ENCODE measurements at regions not wholly inside any gene's neighbourhood (a gene's known extent, or its start where the extent isn't known, plus 50 kb on each side); places are given as distances from the start of the nearest gene placed in this dataset.

DNA sequence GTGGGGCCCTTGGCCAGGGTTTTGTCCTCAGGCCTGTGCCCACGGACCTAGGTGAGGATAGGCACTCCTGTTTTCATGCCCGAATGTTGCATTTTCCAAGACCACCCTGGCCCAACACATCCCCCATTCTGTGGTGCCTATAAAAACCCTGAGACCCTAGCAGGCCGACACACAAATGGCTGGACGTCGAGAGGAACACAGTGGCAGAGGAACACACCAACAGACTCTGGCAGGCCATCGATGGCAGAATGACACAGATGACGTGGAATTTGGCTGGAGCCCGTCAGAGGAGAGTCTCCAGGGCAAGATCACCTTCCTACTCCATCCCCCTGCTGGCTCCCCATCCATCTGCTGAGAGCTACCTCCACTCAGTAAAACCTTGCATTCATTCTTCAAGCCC is 898.8 kb downstream of the ANKRD7 start:
- ChIA-PET POLR2A (ENCODE audit: low non-redundant PET) (no interaction called here), CTCF (interaction anchor here (0.6 kb wide), 1 partner anchor 31 kb away, joined by 8 read pairs; no protein-coding TSS in a partner anchor)
- TF ChIP-seq, protein P1, sequence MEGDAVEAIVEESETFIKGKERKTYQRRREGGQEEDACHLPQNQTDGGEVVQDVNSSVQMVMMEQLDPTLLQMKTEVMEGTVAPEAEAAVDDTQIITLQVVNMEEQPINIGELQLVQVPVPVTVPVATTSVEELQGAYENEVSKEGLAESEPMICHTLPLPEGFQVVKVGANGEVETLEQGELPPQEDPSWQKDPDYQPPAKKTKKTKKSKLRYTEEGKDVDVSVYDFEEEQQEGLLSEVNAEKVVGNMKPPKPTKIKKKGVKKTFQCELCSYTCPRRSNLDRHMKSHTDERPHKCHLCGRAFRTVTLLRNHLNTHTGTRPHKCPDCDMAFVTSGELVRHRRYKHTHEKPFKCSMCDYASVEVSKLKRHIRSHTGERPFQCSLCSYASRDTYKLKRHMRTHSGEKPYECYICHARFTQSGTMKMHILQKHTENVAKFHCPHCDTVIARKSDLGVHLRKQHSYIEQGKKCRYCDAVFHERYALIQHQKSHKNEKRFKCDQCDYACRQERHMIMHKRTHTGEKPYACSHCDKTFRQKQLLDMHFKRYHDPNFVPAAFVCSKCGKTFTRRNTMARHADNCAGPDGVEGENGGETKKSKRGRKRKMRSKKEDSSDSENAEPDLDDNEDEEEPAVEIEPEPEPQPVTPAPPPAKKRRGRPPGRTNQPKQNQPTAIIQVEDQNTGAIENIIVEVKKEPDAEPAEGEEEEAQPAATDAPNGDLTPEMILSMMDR (conservative IDR thresholded peaks at IDR 0.05; ENCODE audit: low read depth) = no peak

DNA sequence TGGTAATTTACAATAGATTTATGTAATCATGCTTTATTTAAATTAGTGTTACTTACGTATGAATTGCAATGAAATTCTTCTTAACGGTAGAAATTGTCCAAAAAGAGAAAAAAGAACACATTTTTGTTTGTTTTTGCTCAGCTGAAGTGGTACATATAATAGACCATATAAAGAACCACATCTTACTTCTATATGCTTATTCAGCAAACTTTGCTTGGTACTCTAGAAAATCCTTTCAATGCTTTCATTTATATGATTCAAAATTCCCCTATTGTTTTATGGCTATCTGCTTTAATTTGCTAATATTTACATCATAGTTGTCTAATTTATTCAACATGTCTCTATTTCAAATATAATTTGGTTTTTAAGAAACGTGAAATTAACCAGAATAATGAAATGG is 903.2 kb downstream of the ANKRD7 start:
- TF ChIP-seq, protein P1 (conservative IDR thresholded peaks at IDR 0.05; ENCODE audit: low read depth) = no peak
- CTCF ChIA-PET = interaction anchor here (0.5 kb wide), 1 partner anchor 17 kb away, joined by 3 read pairs; no protein-coding TSS in a partner anchor
- no peak overlapping the region for H3K27ac ChIP-seq
- DNase-seq (ENCODE audit: low spot score) = no peak
- POLR2A ChIA-PET (ENCODE audit: low non-redundant PET) = no interaction called here

More for the DNA sequence above, 898.8 kb downstream of the ANKRD7 start:
- DNase-seq (ENCODE audit: low spot score) = no peak
- no peak overlapping the region for H3K27ac ChIP-seq

DNA sequence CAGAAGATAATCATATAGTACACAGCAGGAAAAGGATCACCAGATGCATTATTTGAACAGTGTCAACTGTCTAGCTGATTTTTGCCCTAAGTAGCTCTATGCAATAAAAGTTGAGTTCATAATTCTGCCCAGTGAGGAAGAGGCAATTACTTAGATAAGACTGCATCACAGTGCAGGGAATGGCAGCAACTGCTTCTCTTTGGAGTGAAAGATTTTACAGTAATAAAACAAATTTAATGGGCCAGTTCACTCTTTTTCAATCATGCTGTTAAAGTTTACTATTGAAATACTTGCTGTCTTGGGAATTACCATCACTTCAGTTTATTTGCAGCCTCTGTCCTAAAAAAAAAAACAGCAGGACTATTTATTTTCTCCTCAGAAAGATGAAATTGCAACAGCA is 907.9 kb downstream of the ANKRD7 start:
- TF ChIP-seq, protein P1 (conservative IDR thresholded peaks at IDR 0.05; ENCODE audit: low read depth) = no peak
- no peak for DNase-seq (ENCODE audit: low spot score)
- no peak overlapping the region for H3K27ac ChIP-seq
- ChIA-PET CTCF (no interaction called here), POLR2A (ENCODE audit: low non-redundant PET) (no interaction called here)

DNA sequence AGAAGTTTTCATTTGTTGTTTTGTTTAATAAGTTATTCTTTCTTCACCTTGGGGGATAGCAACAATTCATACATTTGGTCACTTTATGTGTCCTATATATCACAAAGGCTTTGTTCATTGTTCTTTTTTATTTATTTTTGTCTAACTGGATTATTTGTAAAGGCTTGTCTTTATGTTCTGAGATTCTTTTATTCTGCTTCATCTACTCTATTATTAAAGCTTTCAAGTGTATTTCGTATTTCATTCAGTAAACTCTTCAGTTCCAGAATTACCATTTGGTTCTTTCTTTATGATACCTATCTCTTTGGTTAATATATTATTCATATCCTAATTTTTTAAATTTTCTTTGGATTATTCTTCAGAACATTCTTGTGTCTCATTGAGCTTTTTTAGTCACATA is 942.9 kb downstream of the ANKRD7 start:
- no peak overlapping the region for H3K27ac ChIP-seq
- DNase-seq (ENCODE audit: low spot score) = no peak
- CTCF ChIA-PET = no interaction called here
- POLR2A ChIA-PET (ENCODE audit: low non-redundant PET) = no interaction called here
- TF ChIP-seq, protein P1 (conservative IDR thresholded peaks at IDR 0.05; ENCODE audit: low read depth) = no peak

DNA sequence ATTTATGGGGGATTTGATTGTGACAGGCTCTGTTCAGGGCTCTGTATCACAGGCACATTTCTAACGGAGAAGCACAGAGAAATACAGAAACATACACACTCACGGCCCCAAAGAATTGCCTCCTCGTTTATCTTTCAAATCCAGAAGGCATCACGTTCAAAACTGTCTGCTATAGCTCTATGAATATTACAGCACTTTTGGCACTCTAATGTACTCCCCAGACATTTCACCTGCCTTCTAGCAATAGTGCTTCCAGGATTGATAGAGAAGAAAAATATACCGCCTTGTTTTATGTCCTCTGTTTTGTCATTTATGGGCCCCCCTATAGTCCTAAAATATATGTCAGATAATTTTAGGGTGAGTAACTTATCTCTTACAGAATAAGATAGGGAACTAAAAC is 947.5 kb downstream of the ANKRD7 start:
- DNase-seq (ENCODE audit: low spot score) = no peak
- TF ChIP-seq, protein P1 (conservative IDR thresholded peaks at IDR 0.05; ENCODE audit: low read depth) = no peak
- CTCF ChIA-PET = no interaction called here
- POLR2A ChIA-PET (ENCODE audit: low non-redundant PET) = no interaction called here
- H3K27ac ChIP-seq = no peak overlapping the region

DNA sequence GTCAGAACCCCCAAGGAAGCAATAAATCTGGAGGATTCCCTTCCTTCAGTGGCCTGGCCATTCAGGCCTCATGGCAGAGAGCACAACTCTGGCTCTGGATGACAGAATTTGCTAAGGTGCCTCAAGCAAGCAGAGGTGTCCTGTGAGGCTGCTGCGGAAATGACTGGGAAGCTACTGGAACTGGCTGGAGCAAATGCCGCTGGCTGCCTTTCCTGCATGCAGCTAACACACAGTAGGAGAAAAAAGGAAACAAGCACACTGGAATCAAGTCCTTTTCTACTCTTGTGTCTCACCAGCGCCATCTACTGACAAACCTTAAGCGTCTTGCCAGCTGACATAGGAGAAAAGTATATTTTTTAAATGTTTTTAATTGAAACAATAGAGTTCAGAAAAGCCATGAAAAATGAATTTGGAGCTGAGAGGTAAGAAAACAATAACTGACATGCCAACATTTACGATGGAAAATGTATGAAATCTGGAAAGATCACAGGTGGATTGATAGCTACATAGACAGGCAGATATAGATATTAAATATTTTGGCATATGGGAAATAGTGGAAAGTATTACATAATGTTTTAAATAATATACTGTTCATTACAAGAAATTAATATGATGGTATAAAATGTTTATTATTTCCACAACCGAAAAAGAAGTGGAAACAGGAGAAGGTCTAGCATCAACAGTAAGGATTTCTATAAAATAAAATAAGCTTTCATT is 951.6 kb downstream of the ANKRD7 start:
- no peak overlapping the region for H3K27ac ChIP-seq
- ChIA-PET CTCF (interaction anchor here (0.5 to 1.8 kb wide), 9 partner anchors 22 to 1339 kb away, joined by 3 to 8 read pairs (median 4); no protein-coding TSS in a partner anchor), POLR2A (ENCODE audit: low non-redundant PET) (no interaction called here)
- TF ChIP-seq, protein P1 (conservative IDR thresholded peaks at IDR 0.05; ENCODE audit: low read depth) = peak; percentile 92
- peak; percentile 13 for DNase-seq (ENCODE audit: low spot score)

All from RWPE1 (cell line).